ENCODE measurements at regions not wholly inside any gene's neighbourhood (a gene's known extent, or its start where the extent isn't known, plus 50 kb on each side); places are given as distances from the start of the nearest gene placed in this dataset.

DNA sequence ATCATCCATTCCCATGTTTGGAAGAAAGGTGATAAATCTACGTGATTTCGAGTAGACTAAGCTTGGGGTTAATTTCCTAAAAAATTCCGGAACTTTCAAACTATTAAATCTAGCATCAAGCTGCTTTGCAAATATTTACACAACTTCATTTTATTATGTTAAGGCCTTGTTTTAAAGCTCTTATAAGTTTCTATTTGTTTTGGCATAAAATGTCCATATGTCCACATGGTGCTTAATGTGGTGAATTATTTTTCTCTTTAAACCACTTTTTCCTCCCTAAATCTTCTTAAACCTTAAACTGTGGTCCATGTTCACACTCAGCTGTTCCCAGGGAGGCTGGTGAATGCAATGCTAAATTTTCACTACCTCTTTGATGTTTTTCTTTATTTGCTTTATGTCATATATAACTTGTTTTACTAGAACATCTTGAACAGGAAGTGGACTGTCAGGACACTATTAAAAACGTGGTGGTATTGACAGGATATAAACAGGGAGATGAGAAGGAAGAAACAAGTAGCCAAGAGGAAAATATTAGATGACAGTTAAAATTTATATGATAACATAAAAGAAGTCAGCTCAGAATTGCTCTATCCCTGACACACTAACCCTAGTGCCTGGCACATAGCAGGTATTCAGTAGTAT, 72.5 kb upstream of the AGTR1 start:
- DNase-seq (ENCODE audit: low spot score) = peak; percentile 87

DNA sequence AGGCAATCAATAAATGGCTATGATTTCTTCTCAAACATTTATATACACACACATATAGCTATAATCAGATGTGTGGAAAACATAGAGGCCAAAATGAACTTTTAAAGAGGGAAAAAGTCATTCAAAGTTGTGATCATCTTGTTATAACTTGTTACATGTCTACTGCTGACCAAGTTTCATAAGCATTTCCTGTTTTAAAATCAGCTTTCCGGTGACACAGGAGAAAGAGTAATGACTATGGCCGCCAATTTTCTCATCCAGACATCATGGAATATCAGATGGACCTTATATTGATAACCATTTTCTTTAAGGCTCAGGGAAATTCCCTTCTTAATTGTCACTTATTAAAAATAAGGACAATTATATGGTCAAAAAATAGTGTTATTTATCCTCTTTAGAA, 71.7 kb upstream of the AGTR1 start:
- DNase-seq (ENCODE audit: low spot score) = no peak

- DNase-seq (ENCODE audit: low spot score) = no peak
Observed at GRCh38 chr3:148629006-148629405, 68.7 kb upstream of the AGTR1 start.

GRCh38 chr3:148631124-148631903, 66.4 kb upstream of the AGTR1 start:
- DNase-seq (ENCODE audit: low spot score) = peak; percentile 58

DNA sequence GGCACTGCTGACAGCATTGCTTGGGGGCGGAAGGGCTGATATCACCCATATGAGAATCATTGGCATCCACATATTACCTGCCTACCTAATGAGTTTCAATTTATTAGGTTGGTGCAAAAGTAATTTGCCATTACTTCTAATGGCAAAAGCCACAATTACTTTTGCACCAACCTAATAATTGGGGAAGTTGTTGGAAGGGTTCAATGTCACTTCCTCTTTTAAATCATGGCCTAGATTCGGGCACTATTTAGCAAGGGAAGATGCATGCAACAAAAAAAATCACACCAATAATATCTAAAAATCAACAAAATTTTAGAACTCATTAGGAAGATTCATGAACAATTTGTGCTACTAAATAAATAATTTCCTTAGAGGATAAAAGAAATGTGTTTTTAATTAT, 56.0 kb upstream of the AGTR1 start:
- no peak for DNase-seq (ENCODE audit: low spot score)

DNA sequence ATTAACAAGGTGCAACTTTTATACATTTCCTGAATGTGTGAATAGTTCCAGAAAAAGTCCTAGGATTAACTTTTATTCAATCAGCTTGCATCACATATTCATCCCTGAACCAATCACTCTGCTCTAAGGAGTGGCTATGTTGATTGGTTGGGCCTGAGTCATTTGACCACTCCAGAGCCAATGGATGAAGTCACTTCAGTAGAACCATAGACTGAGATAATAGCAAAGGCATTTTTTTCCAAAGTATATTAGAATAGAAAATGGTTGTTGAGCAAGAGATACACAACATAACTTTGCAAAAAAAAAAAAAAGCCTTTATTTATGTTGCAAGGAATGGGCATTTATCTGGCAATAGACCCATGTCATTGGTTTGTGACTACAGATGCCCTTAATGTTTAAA, 55.5 kb upstream of the AGTR1 start:
- DNase-seq (ENCODE audit: low spot score) = no peak

DNA sequence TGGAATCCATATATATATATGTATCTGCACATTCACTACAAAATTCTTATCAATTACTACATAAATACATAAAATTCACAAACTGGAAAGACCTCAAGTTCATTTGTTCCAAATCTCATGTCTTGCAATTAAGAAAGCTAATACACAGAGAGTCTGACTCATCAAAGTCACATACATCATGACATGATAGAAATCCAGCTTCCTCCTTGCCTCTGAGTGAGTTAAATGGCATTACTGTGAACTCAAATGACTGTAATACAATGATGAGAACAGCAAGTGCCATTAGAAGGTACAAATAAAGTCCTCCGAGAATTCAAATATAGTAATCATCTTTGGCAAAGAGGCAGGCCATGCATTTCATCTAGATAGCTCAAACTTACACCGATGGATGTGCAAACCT, 55.1 kb upstream of the AGTR1 start:
- DNase-seq (ENCODE audit: low spot score) = peak; percentile 29

GRCh38 chr3:148643389-148643840, 54.3 kb upstream of the AGTR1 start:
- no peak for DNase-seq (ENCODE audit: low spot score)

DNA sequence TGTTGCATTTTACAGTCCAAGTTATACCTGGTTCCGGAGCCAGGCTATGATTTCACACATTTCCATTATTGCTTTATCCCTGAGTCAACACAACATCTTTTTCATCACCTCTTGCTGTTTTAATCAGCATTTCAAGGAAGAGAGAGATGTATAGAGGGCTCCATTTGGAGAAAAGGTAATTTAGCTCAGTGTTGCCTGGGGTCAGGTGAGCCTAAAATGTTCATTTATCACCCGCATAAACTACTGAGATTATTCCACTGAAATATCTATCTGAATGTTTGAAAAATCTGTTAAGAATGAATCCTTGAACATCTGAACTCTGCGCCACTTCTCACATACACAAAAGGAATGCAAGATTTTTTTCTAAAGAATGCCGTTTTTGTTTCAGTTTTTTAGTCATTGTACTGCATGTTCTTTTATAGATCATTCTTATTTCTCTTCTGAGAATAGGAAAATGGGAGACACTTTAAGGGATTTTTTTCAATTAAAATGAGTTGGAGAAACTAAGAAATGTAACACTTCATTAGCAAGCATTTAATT, 51.5 kb upstream of the AGTR1 start:
- no peak for DNase-seq (ENCODE audit: low spot score)
